ENCODE measurements at regions not wholly inside any gene's neighbourhood (a gene's known extent, or its start where the extent isn't known, plus 50 kb on each side); places are given as distances from the start of the nearest gene placed in this dataset. TPM values are rescaled to one million over a fixed set of nuclear protein-coding genes. Genes with fewer than 3 reads are reported as not detected.
A peak's percentile ranks its signal among the peaks of the same experiment; 100 is the strongest.

DNA sequence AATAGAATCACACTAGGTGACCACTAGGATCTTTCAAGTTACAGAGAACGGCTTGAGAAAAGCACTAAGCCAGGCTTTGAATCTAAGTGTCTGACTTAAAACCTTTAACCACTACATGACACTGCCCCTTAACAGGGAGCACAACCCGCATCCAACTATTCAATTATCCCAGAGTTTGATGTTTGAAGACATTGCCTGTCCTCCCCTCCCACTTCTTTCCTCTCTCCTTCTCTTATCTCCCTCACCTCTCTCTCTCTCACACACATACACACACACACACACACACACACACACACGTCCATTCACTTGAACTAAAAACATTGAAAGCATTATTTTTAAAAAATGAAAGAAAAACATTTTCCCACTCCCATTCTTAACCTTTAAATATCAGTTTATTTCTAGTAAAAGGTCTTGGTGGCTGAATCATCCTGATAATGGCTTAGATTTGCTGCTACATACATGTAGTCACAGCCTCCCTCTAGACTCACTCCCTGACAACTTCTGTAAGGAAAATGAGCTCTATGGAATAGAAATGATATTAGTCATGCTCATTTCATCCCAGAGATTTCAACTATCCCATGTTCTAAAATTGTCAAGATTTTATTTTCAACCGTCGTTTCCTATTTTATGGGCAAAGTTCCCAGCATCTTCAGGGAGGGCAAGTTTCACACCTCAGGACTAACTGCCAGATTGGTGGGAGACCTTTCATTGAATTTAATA lies 53.5 kb upstream of the RAP1B start:
- H3K4me3 ChIP-seq (ENCODE audit: low read depth, low read length) = no peak overlapping the region
- TF ChIP-seq CTCF (IDR thresholded peaks at IDR 0.05; ENCODE audit: insufficient read depth, low read depth, low read length) = no peak
- peak; percentile 53 for DNase-seq (ENCODE audit: low read depth)

GRCh38 chr12:68559246-68559645 lies 51.5 kb upstream of the RAP1B start:
- TF ChIP-seq CTCF (IDR thresholded peaks at IDR 0.05; ENCODE audit: insufficient read depth, low read depth, low read length) = no peak
- no peak for DNase-seq (ENCODE audit: low read depth)

DNA sequence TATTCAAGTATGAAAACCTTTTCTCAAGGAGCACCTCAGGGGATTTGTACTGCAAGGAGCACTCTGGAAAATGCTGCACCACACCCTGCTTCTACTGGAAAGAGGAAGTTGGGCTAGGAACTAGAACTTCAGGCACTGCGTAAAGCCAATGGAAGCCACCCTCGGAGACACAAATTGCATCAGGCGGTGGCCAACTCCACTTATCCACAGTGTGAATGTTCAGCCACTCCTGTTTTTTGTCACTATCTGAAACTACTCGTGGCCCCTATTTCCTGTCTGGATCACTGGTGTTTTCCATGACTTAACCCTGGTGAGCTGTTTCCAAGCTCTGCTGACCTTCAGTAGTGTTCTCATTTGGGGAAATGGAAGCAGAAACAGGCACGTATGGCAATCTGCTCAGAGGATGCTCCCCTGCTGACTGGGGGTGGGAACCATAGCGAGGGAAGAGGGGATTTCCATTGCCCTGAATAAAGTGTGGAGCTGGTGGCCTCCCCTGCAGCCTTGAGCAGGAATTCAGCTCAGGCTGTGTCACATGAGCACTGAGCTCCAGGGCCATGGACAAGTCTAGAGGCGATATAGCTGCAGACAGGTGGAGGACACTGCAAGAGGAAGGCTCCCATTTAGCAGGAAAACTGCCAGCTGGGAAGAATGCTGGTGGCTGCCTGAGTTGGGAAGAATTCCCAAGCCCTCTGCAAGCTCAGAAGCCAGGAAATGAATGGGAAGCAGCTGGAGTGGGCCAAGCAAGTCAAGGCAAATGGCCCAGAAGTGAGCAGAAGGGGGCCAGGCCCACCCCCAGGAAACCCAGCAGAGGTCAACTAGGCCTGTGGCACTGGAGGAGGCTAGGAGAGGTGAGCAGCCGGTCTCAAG lies 50.5 kb upstream of the RAP1B start:
- no peak overlapping the region for H3K4me3 ChIP-seq (ENCODE audit: low read depth, low read length)
- peak; percentile 51 for DNase-seq (ENCODE audit: low read depth)
- no peak for TF ChIP-seq CTCF (IDR thresholded peaks at IDR 0.05; ENCODE audit: insufficient read depth, low read depth, low read length)

More at GRCh38 chr12:68559246-68559645, 51.5 kb upstream of the RAP1B start:
- H3K4me3 ChIP-seq (ENCODE audit: low read depth, low read length) = no peak overlapping the region

DNA sequence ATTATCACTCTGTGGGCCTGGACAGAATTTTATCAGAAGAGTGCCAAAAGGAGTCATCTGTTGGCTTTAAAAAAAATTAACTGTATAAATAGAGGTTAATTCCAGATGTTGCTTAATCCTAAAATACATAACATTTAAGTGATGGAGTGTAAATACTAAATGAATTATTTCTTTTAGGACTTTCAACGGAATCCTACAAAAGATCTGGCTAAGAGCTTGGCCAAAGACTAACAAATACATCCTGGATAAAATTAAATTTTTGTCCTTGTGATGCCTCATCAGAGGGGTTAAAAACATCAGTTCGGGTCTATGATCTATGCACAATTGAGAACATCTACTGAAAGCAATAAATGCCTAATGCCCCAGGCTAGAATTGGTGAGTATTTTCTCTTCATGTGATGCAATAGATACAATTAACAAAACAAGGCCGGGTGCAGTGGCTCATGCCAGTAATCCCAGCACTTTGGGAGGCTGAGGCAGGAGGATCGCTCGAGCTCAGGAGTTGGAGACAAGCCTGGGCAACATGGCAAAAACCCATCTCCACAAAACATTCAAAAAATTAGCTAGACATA lies 49.8 kb upstream of the RAP1B start:
- peak; percentile 70 for DNase-seq (ENCODE audit: low read depth)
- H3K4me3 ChIP-seq (ENCODE audit: low read depth, low read length) = no peak overlapping the region
- TF ChIP-seq CTCF (IDR thresholded peaks at IDR 0.05; ENCODE audit: insufficient read depth, low read depth, low read length) = no peak

Small RNAs in the stretch of these regions (small RNA-seq; reads per million reads assigned to genes)
- gene AC008033.2 = not detected

All from fibroblast of villous mesenchyme (primary cell).